GM23338 (cell line): ENCODE measurements at regions not wholly inside any gene's neighbourhood (a gene's known extent, or its start where the extent isn't known, plus 50 kb on each side); places are given as distances from the start of the nearest gene placed in this dataset.

Source experiments
- ATAC-seq: fragments of 200-7000 bp; cut with Tn5 transposase; 3 replicates; pipeline ENCODE4 v1.9.1; 2020
- DNase-seq: peaks from one replicate; pipeline ENCODE4 v3.0.0-alpha.2; 2015; ENCODE audit warnings: low spot score
- H2AFZ ChIP-seq: fragments of 200-600 bp; sonication (generic); 2 replicates; pipeline ENCODE4 v1.8.0; 2016; ENCODE audit warnings: antibody characterized with exemption, mild to moderate bottlenecking, moderate library complexity
- H3F3A ChIP-seq: fragments of 200-600 bp; sonication (generic); replicated peaks from 2 replicates; pipeline ENCODE4 v1.8.0; 2017; ENCODE audit warnings: antibody characterized with exemption, mixed run types, low read depth
- H3K27ac ChIP-seq: fragments of 200-600 bp; sonication (generic); 2 replicates; pipeline ENCODE4 v1.6.1; 2016; ENCODE audit warnings: low read depth
- H3K27me3 ChIP-seq: fragments of 200-600 bp; sonication (generic); 2 replicates; pipeline ENCODE4 v1.8.0; 2016; ENCODE audit warnings: mild to moderate bottlenecking, mixed run types, moderate library complexity; ENCODE audit not compliant: insufficient read depth
- H3K36me3 ChIP-seq: fragments of 200-600 bp; sonication (generic); 2 replicates; pipeline ENCODE4 v1.8.0; 2016; ENCODE audit warnings: mild to moderate bottlenecking; ENCODE audit not compliant: insufficient read depth
- H3K4me1 ChIP-seq: fragments of 200-600 bp; sonication (generic); 2 replicates; pipeline ENCODE4 v1.8.0; 2016; ENCODE audit warnings: mild to moderate bottlenecking, moderate library complexity; ENCODE audit not compliant: insufficient read depth
- H3K4me2 ChIP-seq: fragments of 200-600 bp; sonication (generic); 2 replicates; pipeline ENCODE4 v1.7.1; 2017; ENCODE audit warnings: mixed run types
- H3K4me3 ChIP-seq: fragments of 200-600 bp; sonication (generic); 2 replicates; pipeline ENCODE4 v1.6.1; 2016; ENCODE audit warnings: mixed run types
- H3K79me2 ChIP-seq: fragments of 200-600 bp; sonication (generic); replicated peaks from 2 replicates; pipeline ENCODE4 v1.8.0; 2017; ENCODE audit warnings: mild to moderate bottlenecking; ENCODE audit not compliant: insufficient read depth
- H3K9me2 ChIP-seq: fragments of 200-600 bp; sonication (generic); 2 replicates; pipeline ENCODE4 v1.8.0; 2017; ENCODE audit not compliant: insufficient read depth
- H4K20me1 ChIP-seq: fragments of 200-600 bp; sonication (generic); replicated peaks from 2 replicates; pipeline ENCODE4 v1.8.0; 2017; ENCODE audit warnings: mild to moderate bottlenecking; ENCODE audit not compliant: insufficient read depth
- H3K27ac Mint-ChIP-seq: 2 replicates; pipeline ENCODE4 v1.8.0; 2020; ENCODE audit warnings: inconsistent platforms, mild to moderate bottlenecking, moderate library complexity, mixed read lengths
- H3K27me3 Mint-ChIP-seq: 3 replicates; pipeline ENCODE4 v1.8.0; 2022; ENCODE audit warnings: low read depth, mild to moderate bottlenecking, moderate library complexity, mixed read lengths, inconsistent platforms; ENCODE audit not compliant: insufficient read depth, poor library complexity
- H3K36me3 Mint-ChIP-seq: 3 replicates; pipeline ENCODE4 v1.8.0; 2021; ENCODE audit warnings: low read depth, mild to moderate bottlenecking, inconsistent platforms, moderate library complexity, mixed read lengths
- H3K4me1 Mint-ChIP-seq: 3 replicates; pipeline ENCODE4 v1.8.0; 2020; ENCODE audit warnings: mild to moderate bottlenecking, inconsistent platforms, mixed read lengths
- H3K4me3 Mint-ChIP-seq: 3 replicates; pipeline ENCODE4 v1.8.0; 2021; ENCODE audit warnings: moderate library complexity, mild to moderate bottlenecking, inconsistent platforms, mixed read lengths
- H3K9me3 Mint-ChIP-seq: 3 replicates; pipeline ENCODE4 v1.8.0; 2020; ENCODE audit warnings: moderate library complexity, mild to moderate bottlenecking, inconsistent platforms, mixed read lengths
- CREB1 ChIP-seq: fragments of 250-450 bp; sonication (Bioruptor Pico); IDR thresholded peaks from 2 replicates; pipeline ENCODE4 v1.5.0; 2020; ENCODE audit warnings: low read depth, mild to moderate bottlenecking, moderate library complexity
- CTCF ChIP-seq, 2 experiments: fragments of 200-600 bp in 1 of 2; sonication (generic) in 1 of 2; conservative IDR thresholded peaks; 2 replicates each; pipeline versions ENCODE4 v1.5.1 to v1.6.1; 2016 to 2017; ENCODE audit warnings: antibody characterized with exemption in 2 of 2, low read depth in 2 of 2, mild to moderate bottlenecking in 2 of 2, moderate library complexity in 1 of 2
- ETS1 ChIP-seq: IDR thresholded peaks from 2 replicates; pipeline ENCODE4 v1.6.1; 2016; ENCODE audit warnings: antibody characterized with exemption
- EZH2 ChIP-seq: fragments of 200-600 bp; sonication (generic); IDR thresholded peaks from one replicate; pipeline ENCODE4 v1.8.0; 2017; ENCODE audit warnings: antibody characterized with exemption, mild to moderate bottlenecking, low read depth; ENCODE audit not compliant: unreplicated experiment
- EZH2phosphoT487 ChIP-seq: fragments of 200-600 bp; sonication (generic); IDR thresholded peaks from one replicate; pipeline ENCODE4 v1.8.1; 2018; ENCODE audit warnings: antibody characterized with exemption; ENCODE audit not compliant: unreplicated experiment
- JUNB ChIP-seq: IDR thresholded peaks from one replicate; pipeline ENCODE4 v1.6.1; 2016; ENCODE audit warnings: antibody characterized with exemption; ENCODE audit not compliant: unreplicated experiment
- NANOG ChIP-seq: IDR thresholded peaks from 2 replicates; pipeline ENCODE4 v1.6.1; 2016; ENCODE audit warnings: antibody characterized with exemption, borderline replicate concordance
- POLR2AphosphoS5 ChIP-seq: IDR thresholded peaks from 2 replicates; pipeline ENCODE4 v1.6.1; 2016; ENCODE audit warnings: antibody characterized with exemption, low read depth
- REST ChIP-seq: IDR thresholded peaks from one replicate; pipeline ENCODE4 v1.6.1; 2018; ENCODE audit warnings: antibody characterized with exemption; ENCODE audit not compliant: unreplicated experiment
- STAT1 ChIP-seq: IDR thresholded peaks from one replicate; pipeline ENCODE4 v1.6.1; 2016; ENCODE audit warnings: antibody characterized with exemption; ENCODE audit not compliant: unreplicated experiment
- ZNF114 ChIP-seq: fragments of 250-450 bp; sonication (Bioruptor Pico); IDR thresholded peaks from 2 replicates; pipeline ENCODE4 v1.5.0; 2020; ENCODE audit warnings: mild to moderate bottlenecking, moderate library complexity
- ZNF331 ChIP-seq: fragments of 250-450 bp; sonication (Bioruptor Pico); IDR thresholded peaks from 2 replicates; pipeline ENCODE4 v1.5.0; 2020; ENCODE audit warnings: low read depth, mild to moderate bottlenecking, moderate library complexity
- ZNF462 ChIP-seq: fragments of 250-450 bp; sonication (Bioruptor Pico); IDR thresholded peaks from 2 replicates; pipeline ENCODE4 v1.5.0; 2020; ENCODE audit warnings: mild to moderate bottlenecking, moderate library complexity

GRCh38 chr2:136207030-136207623 is 89.2 kb upstream of the CXCR4 start (continued):
- TF ChIP-seq STAT1, result no peak

GRCh38 chr2:136206613-136207012 is 88.7 kb upstream of the CXCR4 start:
- Histone ChIP-seq H3K9me2 (peaks cover 13% of the 10 kb centered on the region; the same call in 1 of the 2 replicates), H3K4me2 (no peak overlapping the region), H3K27ac (no peak overlapping the region), H4K20me1 (no peaks in the 10 kb centered on the region), H3K4me3 (no peak overlapping the region), H3K4me1 (no peaks in the 10 kb centered on the region), H3K36me3 (no peaks in the 10 kb centered on the region; the same call in 1 of the 2 replicates), H3K27me3 (no peaks in the 10 kb centered on the region), H2AFZ (peak overlapping the region; percentile 14; the same call in 1 of the 2 replicates), H3K79me2 (no peaks in the 10 kb centered on the region), H3F3A (no peaks in the 10 kb centered on the region)
- no peak for TF ChIP-seq EZH2phosphoT487
- no peak for TF ChIP-seq NANOG
- TF ChIP-seq POLR2AphosphoS5, result no peak
- no peak for TF ChIP-seq REST
- TF ChIP-seq CREB1 (CRISPR knock-in tag), result no peak
- no peak for TF ChIP-seq EZH2
- TF ChIP-seq ZNF331 (CRISPR knock-in tag), result no peak
- no peak for TF ChIP-seq ETS1
- TF ChIP-seq JUNB, result no peak
- TF ChIP-seq ZNF114 (CRISPR knock-in tag), result no peak
- no peak for TF ChIP-seq STAT1
- TF ChIP-seq CTCF (conservative IDR thresholded peaks at IDR 0.05; ENCODE audit: low read depth in 2 of 2), result no peak
- TF ChIP-seq ZNF462 (CRISPR knock-in tag), result no peak
- DNase-seq (no peak), ATAC-seq (no peak)
- H3K36me3 Mint-ChIP-seq, result peaks cover 4% of the 10 kb centered on the region; the same call in 1 of the 3 replicates
- H3K9me3 Mint-ChIP-seq, result peaks cover 21% of the 10 kb centered on the region
- H3K4me1 Mint-ChIP-seq, result no peaks in the 10 kb centered on the region
- H3K27me3 Mint-ChIP-seq, result peaks cover 3% of the 10 kb centered on the region
- H3K4me3 Mint-ChIP-seq, result no peak overlapping the region
- H3K27ac Mint-ChIP-seq, result no peak overlapping the region
